Colonic mucosa (tissue), 4 donors: ENCODE measurements at regions not wholly inside any gene's neighbourhood (a gene's known extent, or its start where the extent isn't known, plus 50 kb on each side); places are given as distances from the start of the nearest gene placed in this dataset.

Experiments used
- DNase-seq: peaks from one replicate; pipeline ENCODE4 v3.0.0-alpha.2; 2020
- H3K27ac ChIP-seq: fragments of 200-600 bp; one replicate; pipeline ENCODE4 v1.8.0; 2021
- H3K27me3 ChIP-seq: fragments of 200-600 bp; one replicate; pipeline ENCODE4 v1.8.0; 2021
- H3K36me3 ChIP-seq: fragments of 200-600 bp; one replicate; pipeline ENCODE4 v1.8.0; 2021
- H3K4me1 ChIP-seq: fragments of 200-600 bp; one replicate; pipeline ENCODE4 v1.8.0; 2021; ENCODE audit warnings: mild to moderate bottlenecking
- H3K4me3 ChIP-seq: fragments of 200-600 bp; one replicate; pipeline ENCODE4 v1.8.0; 2021
- H3K9ac ChIP-seq, 2 donors: one replicate each; pipeline ENCODE4 v1.7.0; 2013; ENCODE audit warnings: control low read depth in 2 of 2, low read depth in 2 of 2, low read length in 2 of 2
- H3K9me3 ChIP-seq: fragments of 200-600 bp; one replicate; pipeline ENCODE4 v1.8.0; 2021
- CTCF ChIP-seq: fragments of 200-600 bp; IDR thresholded peaks from one replicate; pipeline ENCODE4 v1.8.0; 2022; ENCODE audit warnings: antibody characterized with exemption, mild to moderate bottlenecking
- intact Hi-C: fragments of 100-400 bp; cut with DNase I; formaldehyde crosslinking; loops from one replicate; pipeline ENCODE4 v1.14.1; 2022
- donor health status: healthy.
- donor health status: DM: no; HTN: no; CAD: no.
- donor health status: DM: no; HTN: no; CAD: no.

GRCh38 chr6:15849395-15849794 is 186.6 kb upstream of the DTNBP1 start:
- H3K27ac ChIP-seq, result no peak overlapping the region
- intact Hi-C loops, result no loop called here
- H3K36me3 ChIP-seq, result no peaks in the 10 kb centered on the region
- H3K4me1 ChIP-seq, result no peaks in the 10 kb centered on the region
- H3K27me3 ChIP-seq, result no peaks in the 10 kb centered on the region
- no peak overlapping the region for H3K9ac ChIP-seq
- no peaks in the 10 kb centered on the region for H3K9me3 ChIP-seq
- no peak overlapping the region for H3K4me3 ChIP-seq
- no peak for DNase-seq
- TF ChIP-seq CTCF, result no peak

DNA sequence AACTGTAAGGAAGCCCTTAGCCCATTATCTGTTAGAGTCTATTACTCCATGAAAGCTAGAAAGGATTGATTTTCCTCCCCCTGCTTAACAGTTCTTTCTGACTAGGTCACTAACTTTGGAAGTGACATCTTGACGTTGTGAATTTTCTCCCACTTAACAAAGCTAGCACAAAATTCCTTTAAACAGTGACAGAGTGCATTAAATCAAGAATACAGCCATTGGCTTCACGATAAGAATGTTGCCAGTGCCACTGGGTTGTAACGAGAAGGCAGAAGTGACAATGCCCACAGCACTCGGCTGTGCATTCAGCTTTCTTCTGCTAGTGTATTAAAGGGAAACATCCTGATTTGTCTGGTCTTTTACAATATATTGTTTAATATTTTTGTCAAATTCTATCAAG is 182.7 kb upstream of the DTNBP1 start:
- no peaks in the 10 kb centered on the region for H3K27me3 ChIP-seq
- TF ChIP-seq CTCF, result no peak
- no peak overlapping the region for H3K27ac ChIP-seq
- no peaks in the 10 kb centered on the region for H3K4me1 ChIP-seq
- no peak overlapping the region for H3K4me3 ChIP-seq
- no peak for DNase-seq
- H3K36me3 ChIP-seq, result no peaks in the 10 kb centered on the region
- no peak overlapping the region for H3K9ac ChIP-seq
- intact Hi-C loops, result no loop called here
- no peaks in the 10 kb centered on the region for H3K9me3 ChIP-seq

GRCh38 chr6:15843764-15844163 is 180.9 kb upstream of the DTNBP1 start:
- no peaks in the 10 kb centered on the region for H3K36me3 ChIP-seq

DNA sequence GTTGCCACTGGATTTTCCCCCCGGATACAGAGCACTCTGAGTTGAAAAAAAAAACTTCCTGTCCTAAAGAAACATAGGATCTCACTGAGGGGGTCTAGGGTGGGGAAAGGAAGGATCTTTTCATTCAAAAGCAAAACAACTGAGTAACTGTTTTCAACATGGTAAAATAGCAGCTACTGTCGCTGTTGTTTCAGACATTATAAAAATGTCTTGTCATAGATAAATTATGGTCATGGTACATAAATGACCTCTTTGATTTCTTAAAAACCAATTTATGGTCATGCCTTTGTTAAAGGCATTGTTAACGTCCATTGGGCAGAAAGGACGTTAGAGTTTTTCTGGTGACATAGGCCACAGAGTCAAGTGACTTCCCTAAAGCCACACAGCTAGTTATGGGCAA is 180.4 kb upstream of the DTNBP1 start:
- DNase-seq, result no peak
- no peak for TF ChIP-seq CTCF
- no peak overlapping the region for H3K9ac ChIP-seq
- H3K4me1 ChIP-seq, result no peaks in the 10 kb centered on the region
- no peaks in the 10 kb centered on the region for H3K36me3 ChIP-seq
- H3K9me3 ChIP-seq, result no peaks in the 10 kb centered on the region
- no peaks in the 10 kb centered on the region for H3K27me3 ChIP-seq
- intact Hi-C loops, result no loop called here
- H3K27ac ChIP-seq, result no peak overlapping the region
- H3K4me3 ChIP-seq, result no peak overlapping the region

More at GRCh38 chr6:15843764-15844163, 180.9 kb upstream of the DTNBP1 start:
- intact Hi-C loops, result no loop called here
- H3K27ac ChIP-seq, result no peak overlapping the region
- no peak overlapping the region for H3K4me3 ChIP-seq
- H3K27me3 ChIP-seq, result no peaks in the 10 kb centered on the region
- H3K9ac ChIP-seq, result no peak overlapping the region
- H3K9me3 ChIP-seq, result no peaks in the 10 kb centered on the region
- no peaks in the 10 kb centered on the region for H3K4me1 ChIP-seq
- no peak for TF ChIP-seq CTCF
- no peak for DNase-seq

DNA sequence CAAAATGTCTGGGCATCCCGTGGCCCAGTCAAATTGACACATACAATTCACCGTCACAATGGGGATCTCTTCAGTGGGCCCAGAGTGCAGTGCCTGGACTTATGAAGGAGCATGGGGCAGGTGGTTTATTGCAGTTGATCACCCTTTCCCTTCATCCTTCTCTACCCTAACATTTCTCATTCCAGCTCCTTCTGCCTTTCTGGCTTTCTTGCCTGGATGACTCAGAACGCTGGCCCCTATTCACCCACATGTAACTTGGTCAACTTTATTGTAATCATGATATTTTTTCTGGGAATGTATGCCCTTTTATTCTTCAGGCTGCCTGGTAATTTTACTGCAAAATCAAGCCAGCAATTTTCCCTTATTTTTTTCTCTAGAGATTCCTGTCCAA is 179.9 kb upstream of the DTNBP1 start:
- H3K27ac ChIP-seq, result no peak overlapping the region
- H3K27me3 ChIP-seq, result no peaks in the 10 kb centered on the region
- DNase-seq, result no peak
- H3K4me3 ChIP-seq, result no peak overlapping the region
- no peak for TF ChIP-seq CTCF
- H3K9ac ChIP-seq, result no peak overlapping the region
- no peaks in the 10 kb centered on the region for H3K36me3 ChIP-seq
- no peaks in the 10 kb centered on the region for H3K9me3 ChIP-seq
- intact Hi-C loops, result no loop called here
- H3K4me1 ChIP-seq, result no peaks in the 10 kb centered on the region
